HFF-Myc (cell line): ENCODE measurements at regions not wholly inside any gene's neighbourhood (a gene's known extent, or its start where the extent isn't known, plus 50 kb on each side); places are given as distances from the start of the nearest gene placed in this dataset.

ENCODE experiments used
- DNase-seq: peaks from one replicate; pipeline ENCODE4 v3.0.0-alpha.2; 2011; ENCODE audit warnings: low read depth; ENCODE audit errors: extremely low read depth
- H3K4me3 ChIP-seq: replicated peaks from 2 replicates; pipeline ENCODE4 v1.5.1; 2011; ENCODE audit warnings: low read depth, mild to moderate bottlenecking, control low read depth, low read length
- CTCF ChIP-seq: IDR thresholded peaks from 2 replicates; pipeline ENCODE4 v1.5.1; 2012; ENCODE audit warnings: mild to moderate bottlenecking, low read depth, low read length, control low read depth; ENCODE audit errors: missing control alignments

GRCh38 chr13:100746953-100747683 lies 72.5 kb upstream of the TMTC4 start:
- no peak for TF ChIP-seq CTCF
- H3K4me3 ChIP-seq, result no peak overlapping the region
- no peak for DNase-seq

- no peak for TF ChIP-seq CTCF
- no peak for DNase-seq
- H3K4me3 ChIP-seq, result no peak overlapping the region
These were observed 63.7 kb upstream of the TMTC4 start for GRCh38 chr13:100738176-100738855.

GRCh38 chr13:100735494-100735893 lies 60.9 kb upstream of the TMTC4 start:
- no peak for TF ChIP-seq CTCF
- no peak for DNase-seq
- H3K4me3 ChIP-seq, result no peak overlapping the region

- no peak for TF ChIP-seq CTCF
- DNase-seq, result no peak
- H3K4me3 ChIP-seq, result no peak overlapping the region
These were observed 59.7 kb upstream of the TMTC4 start for GRCh38 chr13:100734194-100734720.

- no peak for DNase-seq
- no peak for TF ChIP-seq CTCF
- no peak overlapping the region for H3K4me3 ChIP-seq
These were observed 58.7 kb upstream of the TMTC4 start for GRCh38 chr13:100733261-100733660.

GRCh38 chr13:100728201-100728600 lies 53.6 kb upstream of the TMTC4 start:
- H3K4me3 ChIP-seq, result no peak overlapping the region
- TF ChIP-seq CTCF, result no peak
- no peak for DNase-seq
